Cardiac fibroblast (primary cell): ENCODE measurements at regions not wholly inside any gene's neighbourhood (a gene's known extent, or its start where the extent isn't known, plus 50 kb on each side); places are given as distances from the start of the nearest gene placed in this dataset.

Source experiments
- DNase-seq, 2 donors: peaks; one replicate each; pipeline versions ENCODE4 v3.0.0 to v3.0.0-alpha.2; 2010; ENCODE audit warnings: low read depth in 2 of 2
- H3K4me3 ChIP-seq, 2 donors: replicated peaks in 1 of 2; 1 replicate in 1 of 2; 2 replicates in 1 of 2; pipeline ENCODE4 v1.5.1; 2011; ENCODE audit warnings: low read depth in 2 of 2, low read length in 2 of 2, mild to moderate bottlenecking in 2 of 2, moderate library complexity in 1 of 2
- CTCF ChIP-seq: IDR thresholded peaks from one replicate; pipeline ENCODE4 v1.5.1; 2011; ENCODE audit warnings: low read depth, mild to moderate bottlenecking, low read length, inconsistent platforms

- no peak for TF ChIP-seq CTCF
- DNase-seq: no peak
- H3K4me3 ChIP-seq: no peak overlapping the region
Measured at GRCh38 chr1:87583459-87583858, 254.8 kb downstream of the LMO4 start.

DNA sequence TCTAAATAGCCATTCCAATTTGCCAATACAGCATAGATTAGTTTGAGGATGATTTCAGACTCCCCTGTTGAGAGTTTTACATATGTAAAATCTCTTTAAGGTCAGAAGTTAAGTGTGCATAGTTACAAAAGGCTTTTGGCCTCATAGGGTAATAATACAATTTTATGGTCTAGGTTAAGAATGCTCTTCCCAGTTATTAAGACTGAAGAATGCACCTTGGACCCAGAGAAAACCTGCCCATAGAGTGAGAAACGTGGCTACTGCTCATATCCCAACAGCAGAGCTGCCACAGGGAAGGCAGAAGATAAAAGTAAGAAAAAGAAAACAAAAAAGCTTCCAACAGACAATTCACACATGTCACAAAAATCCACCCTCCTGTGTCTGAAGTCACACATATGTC lies 255.9 kb downstream of the LMO4 start:
- no peak for DNase-seq
- H3K4me3 ChIP-seq: no peak overlapping the region
- TF ChIP-seq CTCF: no peak

DNA sequence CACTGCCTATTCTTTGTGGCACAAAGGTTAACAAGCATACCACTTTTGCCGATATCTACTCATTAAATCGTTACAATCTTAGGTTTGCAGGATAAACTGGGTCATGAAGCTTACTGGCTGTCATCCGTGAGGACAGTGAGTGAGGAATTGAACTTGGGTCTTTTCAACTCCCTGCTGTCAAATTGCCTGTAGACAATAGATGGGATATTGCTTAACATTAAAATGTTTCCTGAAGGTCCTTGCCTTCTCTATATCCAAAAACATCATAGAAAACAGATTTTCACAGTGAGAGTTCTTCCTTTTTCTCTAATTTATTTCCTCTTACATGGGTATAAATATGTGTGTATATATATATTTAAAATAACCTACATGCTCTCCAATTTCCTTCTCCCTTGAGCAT lies 257.8 kb downstream of the LMO4 start:
- TF ChIP-seq CTCF: no peak
- H3K4me3 ChIP-seq: no peak overlapping the region
- no peak for DNase-seq

- no peak overlapping the region for H3K4me3 ChIP-seq
- DNase-seq: no peak
- TF ChIP-seq CTCF: no peak
Measured at GRCh38 chr1:87588495-87588894, 259.8 kb downstream of the LMO4 start.

GRCh38 chr1:87591492-87591891 lies 262.8 kb downstream of the LMO4 start:
- no peak overlapping the region for H3K4me3 ChIP-seq
- DNase-seq: no peak
- TF ChIP-seq CTCF: no peak

DNA sequence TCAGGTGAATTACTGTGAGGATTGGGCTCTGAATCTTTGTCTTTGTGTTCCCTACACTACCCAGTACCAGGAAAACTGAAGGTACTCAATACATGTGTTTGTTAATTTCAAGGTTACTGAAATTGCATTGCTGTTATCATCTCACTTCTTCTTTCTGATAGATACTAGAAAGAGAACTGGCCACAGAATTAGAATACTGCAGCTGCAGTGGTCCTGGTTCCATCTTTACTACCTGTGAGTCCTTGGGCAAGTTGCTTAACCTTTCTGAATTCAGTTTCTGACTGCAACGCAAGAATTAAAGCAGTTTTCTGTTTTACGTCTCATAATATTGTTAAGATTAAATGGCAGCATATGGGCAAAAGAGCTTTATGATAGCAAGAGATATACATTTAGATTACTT lies 263.5 kb downstream of the LMO4 start:
- no peak overlapping the region for H3K4me3 ChIP-seq
- no peak for TF ChIP-seq CTCF
- DNase-seq: no peak

GRCh38 chr1:87594736-87595383 lies 266.2 kb downstream of the LMO4 start:
- TF ChIP-seq CTCF: no peak
- DNase-seq: peak; percentile 3 to 9

More at GRCh38 chr1:87594736-87595383, 266.2 kb downstream of the LMO4 start:
- H3K4me3 ChIP-seq: no peak overlapping the region
